Fibroblast of skin of right quadriceps (primary cell): ENCODE measurements at regions not wholly inside any gene's neighbourhood (a gene's known extent, or its start where the extent isn't known, plus 50 kb on each side); places are given as distances from the start of the nearest gene placed in this dataset.
"Not testable (repeated sequence)": the region's sequence is repeated elsewhere in the genome, so short reads cannot be mapped to it uniquely, and the experiment has no call there.

Experiments
- DNase-seq: peaks from one replicate; pipeline ENCODE4 v3.0.0-alpha.2; 2013

DNA sequence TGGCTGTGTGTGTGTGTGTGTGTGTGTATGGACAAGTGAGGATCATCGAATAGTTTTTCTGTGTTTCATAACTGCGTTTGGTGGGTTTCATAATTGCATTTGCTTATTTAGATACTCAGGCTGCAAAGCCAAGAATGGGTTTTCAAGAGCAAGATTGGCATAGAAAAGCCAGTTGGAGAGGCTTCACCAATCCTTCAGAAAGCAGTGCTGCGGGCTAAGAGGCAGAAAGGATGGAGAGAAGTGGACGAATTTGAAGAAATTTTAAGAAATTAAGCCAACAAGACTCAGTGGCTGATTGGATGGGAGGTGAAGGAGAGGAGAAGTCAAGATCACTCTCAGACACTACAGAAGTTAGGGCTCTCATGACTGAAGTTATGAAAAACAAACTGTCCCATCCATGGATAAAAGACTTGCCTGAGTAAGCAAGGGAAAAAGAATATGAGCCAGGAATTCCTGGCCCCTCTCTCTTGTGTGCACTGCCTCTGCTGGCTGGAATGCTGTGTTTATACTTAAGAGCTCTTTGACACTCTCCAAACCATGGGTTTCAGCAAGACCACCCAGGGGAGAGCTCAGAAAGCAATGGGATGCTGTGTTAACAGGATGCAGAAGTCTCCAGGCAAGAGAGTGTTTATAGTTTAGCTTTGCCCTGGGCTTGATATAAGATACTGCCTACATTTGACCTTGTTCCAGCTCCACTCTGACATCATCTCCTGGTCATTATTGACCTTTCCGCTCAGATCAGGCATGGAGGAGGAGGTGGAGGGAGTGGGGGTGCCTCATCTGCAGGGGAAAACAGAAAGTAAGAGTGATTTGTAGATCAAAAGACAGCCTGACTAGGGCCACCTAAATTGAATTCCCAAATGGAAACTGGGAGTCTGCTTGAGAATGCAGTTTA lies 232.0 kb upstream of the PLXNA2 start:
- DNase-seq = peak; percentile 38

DNA sequence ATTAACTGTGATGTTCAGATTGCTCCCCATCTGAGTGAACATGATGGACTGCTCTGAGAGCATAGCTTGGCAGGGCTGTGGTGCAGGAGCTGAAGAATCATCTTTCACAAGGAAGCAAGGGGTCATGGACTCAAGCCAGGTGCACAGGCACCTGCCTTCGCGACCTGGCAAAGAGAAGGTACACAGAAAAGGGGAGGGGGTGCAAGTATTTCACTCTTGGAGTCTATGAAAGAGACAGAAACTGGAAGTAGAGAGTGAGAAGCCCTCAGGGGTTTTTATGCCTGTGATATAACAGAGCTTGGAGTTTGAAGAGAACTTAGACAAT lies 232.6 kb upstream of the PLXNA2 start:
- DNase-seq = no peak

DNA sequence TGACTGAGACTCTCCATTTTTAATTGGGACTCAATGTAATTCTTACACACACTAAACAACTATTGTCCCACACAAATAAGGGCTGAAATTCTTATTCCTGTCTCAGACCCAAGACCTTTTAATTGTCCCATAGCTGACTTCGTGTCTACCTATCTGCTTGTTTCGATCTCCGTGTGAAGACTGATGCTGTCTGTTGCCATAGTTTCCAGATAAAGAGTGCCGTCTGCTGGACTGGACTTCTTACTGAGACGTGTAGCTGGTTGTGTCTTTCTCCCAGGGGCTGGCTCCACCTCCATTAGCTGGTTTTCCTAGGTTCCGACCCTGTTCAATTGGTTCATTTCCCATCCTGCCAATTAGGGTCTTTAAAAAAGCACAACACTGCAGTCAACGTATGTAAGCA lies 235.3 kb upstream of the PLXNA2 start:
- DNase-seq = no peak

DNA sequence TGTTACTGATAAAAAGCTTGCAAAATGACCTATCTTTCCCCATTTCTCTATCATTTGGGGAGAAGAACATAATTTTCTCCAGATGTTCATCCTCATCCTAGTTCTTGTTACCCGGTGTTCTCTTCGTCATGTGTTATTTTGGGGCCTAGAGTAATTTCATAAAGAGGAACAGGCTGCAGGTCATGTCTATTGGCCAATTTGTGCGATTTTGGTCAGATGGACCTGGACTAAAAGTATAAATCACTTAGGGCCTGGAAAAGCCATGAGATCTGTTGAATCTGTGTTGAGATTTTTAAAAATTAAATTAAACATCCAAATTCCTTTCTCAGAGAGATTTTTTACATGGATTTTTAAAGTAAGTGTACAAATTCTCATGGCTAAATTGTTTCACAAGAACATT lies 241.3 kb upstream of the PLXNA2 start:
- no peak for DNase-seq

DNA sequence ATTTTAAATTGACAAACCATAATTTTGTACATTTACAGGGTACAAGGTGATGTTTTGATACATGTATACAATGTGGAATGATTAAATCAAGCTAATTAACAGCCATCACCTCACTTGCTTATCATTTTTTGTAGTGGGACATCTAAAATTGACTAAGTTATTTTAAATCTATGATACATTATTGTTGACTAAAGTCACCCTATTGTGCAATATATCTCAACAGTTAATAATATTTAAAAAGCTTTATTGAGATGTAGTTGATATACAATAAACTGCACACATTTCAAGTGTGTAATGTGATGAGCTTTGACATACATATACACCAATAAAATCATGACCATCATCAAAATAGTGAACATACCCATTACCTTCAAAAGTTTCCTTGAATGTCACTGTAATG lies 242.5 kb upstream of the PLXNA2 start:
- DNase-seq = no peak

DNA sequence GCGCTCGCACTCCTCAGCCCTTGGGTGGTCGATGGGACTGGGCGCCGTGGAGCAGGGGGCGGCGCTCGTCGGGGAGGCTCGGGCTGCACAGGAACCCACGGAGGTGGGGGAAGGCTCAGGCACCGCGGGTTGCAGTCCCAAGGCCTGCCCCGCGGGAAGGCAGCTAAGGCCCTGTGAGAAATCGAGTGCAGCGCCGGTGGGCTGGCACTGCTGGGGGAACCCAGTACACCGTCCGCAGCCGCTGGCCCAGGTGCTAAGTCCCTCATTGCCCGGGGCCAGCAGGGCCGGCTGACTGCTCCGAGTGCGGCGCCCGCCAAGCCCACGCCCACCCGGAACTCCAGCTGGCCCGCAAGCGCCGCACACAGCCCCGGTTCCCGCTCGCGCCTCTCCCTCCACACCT lies 244.2 kb upstream of the PLXNA2 start:
- not testable (repeated sequence) for DNase-seq

DNA sequence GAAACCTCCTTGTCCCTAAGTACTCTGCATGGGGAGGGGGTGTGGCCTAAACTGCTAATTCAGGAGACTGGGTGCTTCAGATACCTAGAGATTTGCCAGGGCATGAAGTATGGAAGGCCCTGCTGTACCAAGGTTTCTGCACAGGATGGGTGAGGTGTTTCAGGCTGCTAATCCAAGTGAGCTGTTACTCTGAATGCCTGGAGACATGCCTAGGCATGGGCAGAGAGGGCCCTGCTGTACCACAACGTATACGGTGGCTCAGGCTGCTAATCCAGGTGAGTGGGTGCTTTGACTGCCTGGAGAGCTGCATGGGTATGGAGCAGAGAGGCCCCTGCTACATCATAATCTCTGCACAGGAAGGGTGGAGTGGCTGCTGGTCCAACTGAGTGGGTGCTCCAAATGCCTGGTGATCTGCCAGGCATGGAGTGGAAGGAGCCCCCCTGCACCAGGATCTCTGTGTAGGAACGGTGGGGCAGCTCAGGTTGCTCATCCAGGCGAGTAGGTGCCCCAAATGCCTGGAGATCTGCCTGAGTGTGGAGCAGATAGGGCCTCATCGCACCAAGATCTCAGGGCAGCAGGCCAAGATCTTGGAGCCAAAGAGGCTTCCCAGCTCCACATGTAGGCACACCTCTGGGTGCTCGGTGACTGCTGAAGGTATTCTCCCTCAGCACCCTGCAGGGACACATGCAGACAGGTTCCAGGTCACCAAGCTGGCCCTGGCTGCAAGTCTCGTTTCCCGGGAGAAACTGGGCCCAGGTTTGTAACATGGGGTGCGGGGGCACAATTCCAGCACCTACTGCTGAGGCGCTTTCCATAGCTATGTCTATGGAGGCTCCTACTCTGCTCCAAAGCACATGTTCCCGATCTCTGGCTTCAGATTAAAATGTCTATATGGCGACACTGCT lies 252.5 kb upstream of the PLXNA2 start:
- no peak for DNase-seq

DNA sequence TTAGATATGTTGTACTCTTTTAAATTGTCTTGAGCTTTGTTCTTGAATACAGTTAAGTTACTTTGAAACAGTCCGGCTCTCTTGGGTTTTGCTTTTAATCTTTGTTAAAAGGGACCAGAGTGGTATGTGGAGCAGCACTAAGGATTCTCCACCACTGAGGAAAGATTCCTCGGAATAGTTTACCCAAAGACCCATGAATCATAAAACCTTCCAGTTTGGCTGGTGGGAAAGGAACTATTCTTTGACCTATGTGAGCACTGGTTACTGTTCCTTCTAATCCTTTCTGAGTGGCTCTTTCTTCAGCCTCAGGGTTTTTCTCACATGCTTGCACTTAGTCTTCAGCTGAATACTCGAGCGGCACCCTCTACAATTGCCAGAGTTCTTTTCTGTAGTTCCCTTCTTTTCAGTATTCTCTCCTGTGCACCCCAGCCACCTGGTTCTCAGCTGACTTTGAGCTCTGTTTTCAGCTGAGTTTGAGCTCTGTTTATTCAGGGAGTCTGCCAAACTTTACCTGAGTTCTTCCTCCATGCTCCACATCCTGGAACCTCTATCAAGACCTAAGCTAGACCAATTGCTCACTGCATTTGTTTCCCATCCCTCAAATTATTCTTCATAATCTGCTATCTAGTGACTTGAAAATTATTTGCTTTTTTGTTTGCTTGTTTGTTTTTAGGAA lies 253.8 kb upstream of the PLXNA2 start:
- no peak for DNase-seq

DNA sequence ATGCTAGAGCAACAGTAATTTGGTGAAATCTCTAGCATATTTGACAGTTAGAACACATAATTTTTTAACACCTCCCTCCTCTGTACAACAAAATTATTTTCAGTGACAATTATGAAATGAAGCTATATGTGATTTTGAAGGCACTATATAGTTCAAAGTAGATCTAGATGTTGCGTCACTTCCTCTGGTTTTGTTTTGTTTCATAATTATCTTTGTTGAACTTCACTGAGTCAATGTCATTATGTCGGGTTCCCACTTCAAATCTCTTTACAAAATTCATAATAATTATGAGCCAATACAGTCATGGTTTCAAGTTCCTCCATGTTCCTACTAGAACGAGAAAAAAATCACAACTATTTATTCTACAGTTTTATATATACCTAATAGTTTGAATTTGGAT lies 254.8 kb upstream of the PLXNA2 start:
- DNase-seq = no peak

DNA sequence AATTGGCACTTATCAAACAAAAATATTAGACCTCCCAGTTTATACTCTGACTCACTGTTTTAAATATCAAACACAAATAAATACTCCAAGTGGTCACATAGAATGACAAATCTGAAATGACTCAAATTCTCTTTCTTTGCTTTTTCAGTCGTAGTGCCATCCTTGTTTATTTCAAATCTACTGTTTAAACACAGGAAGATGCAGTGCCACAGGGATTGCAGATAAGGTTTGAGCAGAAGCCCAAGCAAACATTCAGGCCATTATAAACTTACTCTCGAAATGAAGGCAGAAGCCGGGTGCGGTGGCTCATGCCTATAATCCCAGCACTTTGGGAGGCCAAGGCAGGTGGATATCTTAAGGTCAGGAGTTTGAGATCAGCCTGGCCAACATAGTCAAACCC lies 255.4 kb upstream of the PLXNA2 start:
- no peak for DNase-seq

DNA sequence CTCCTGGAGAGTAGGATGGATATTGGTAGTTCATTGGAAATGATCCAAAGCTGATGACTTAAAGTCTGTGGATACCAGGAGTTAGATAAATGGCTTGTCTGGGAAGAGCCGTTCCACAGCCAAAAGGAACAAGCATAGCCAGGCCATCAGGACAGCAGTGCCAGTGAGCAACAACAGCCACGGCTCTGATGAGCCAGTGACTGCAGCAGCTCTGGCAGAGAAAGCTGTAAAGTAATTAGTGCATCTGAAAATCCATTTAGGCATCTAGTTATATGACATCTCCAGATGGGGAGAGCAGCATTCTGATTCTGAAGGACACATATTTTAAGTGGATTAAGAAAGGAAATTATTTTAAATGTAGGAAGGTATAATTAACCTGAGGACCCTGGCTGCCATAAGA lies 256.2 kb upstream of the PLXNA2 start:
- no peak for DNase-seq

DNA sequence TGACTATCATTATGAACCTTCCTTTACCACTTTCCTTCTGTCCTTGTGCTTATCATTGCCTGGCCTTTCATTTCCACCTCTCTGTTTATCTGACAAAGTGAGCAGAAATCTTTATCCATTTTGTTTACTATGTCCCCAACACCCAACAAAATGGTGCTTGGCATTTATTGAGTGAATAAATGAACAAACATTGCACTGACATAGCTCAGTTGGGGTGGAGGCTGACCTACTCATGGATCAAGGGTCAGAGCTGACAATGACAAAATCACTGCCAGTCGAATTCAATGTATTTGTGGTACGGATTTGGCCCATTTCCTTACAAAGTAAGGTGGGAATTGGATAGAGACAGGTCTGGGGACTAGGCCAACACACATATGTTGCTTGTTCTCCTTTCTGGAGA lies 257.4 kb upstream of the PLXNA2 start:
- DNase-seq = no peak

DNA sequence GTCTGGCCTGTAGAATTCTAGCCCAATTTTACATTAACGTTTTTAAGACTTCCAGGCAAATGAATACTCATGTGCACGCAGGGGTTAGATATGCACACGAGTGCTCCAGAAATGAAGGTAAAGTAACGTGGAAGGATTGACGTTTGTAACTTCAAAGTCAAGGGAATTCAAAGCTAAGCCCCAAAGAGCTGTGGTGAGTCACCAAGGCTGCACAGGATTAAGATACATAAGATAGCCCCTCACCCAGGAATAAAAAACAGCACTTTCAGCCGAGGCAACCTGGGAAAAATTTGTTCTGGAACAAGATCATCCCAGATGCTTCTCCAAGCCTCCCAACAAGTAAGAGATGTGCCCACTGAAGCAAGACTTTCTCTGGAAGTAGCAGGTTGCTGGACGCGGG lies 259.6 kb upstream of the PLXNA2 start:
- DNase-seq = no peak

DNA sequence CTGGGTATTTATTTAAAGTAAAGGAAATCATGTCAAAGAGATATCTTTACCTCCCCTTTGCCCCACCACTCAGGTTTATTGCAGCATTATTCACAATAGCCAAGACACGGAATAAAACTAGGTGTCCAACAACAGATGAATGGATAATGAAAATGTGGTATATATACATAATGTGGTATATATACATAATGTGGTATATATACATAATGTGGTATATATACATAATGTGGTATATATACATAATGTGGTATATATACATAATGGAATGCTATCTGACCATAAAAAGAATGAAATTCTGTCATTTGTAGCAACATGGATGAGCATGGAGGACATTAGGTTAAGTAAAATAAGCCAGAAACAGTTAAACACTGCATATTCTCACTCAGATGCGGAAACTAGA lies 262.6 kb upstream of the PLXNA2 start:
- no peak for DNase-seq

DNA sequence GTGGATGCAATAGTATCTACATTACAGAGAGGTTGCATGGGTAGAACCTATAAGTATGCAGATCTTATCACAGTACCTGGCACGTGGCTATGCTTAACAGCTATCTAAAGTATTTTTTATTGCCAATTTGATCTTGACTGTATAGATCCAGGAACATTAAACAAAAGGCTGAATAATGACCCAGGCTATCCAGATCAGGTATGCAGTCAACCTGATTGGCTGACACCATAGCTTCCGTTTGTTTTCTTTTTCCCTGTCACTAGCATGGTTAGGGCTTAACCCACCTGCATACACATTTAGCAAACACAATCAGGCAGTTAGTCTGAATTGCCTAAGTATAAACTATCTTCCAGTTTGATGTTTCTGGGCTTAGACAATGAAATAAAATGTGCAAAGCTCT lies 264.9 kb upstream of the PLXNA2 start:
- DNase-seq = no peak

DNA sequence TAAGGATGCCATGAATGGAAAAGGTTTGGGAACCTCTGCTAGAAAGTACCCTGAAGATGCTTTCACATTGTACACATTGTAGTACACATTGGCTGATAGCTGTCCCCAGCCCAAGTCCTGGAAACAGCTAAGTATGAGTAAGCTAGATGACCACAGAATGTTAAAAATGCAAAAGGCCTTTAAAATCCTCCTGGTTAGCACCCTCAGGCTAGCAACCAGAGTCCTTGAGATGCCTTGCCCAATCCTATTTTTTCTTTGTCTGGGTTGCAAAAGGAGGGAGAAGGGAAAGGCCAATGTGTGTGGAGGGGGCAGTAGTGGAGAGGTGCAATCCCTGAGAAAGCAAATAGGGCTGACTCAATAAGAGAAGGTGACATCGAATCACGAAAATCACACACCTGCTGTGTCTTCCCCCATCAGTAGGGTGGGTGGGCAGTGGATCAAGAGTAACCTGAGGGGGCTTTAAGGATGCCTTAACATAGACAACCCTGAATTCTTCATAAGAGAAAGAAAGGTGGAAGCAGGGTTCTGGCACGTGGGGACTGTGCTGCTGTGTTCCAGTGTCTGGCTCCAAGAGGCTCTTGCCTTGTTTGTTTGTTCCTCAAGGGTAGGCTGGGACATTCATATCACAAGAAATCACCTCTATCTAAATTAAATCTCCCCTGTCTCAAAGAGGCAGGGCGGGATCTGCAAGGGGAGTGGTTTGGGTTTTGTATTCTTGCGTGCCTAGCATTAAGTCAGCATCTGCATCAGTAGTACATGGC lies 266.2 kb upstream of the PLXNA2 start:
- DNase-seq = peak; percentile 79

DNA sequence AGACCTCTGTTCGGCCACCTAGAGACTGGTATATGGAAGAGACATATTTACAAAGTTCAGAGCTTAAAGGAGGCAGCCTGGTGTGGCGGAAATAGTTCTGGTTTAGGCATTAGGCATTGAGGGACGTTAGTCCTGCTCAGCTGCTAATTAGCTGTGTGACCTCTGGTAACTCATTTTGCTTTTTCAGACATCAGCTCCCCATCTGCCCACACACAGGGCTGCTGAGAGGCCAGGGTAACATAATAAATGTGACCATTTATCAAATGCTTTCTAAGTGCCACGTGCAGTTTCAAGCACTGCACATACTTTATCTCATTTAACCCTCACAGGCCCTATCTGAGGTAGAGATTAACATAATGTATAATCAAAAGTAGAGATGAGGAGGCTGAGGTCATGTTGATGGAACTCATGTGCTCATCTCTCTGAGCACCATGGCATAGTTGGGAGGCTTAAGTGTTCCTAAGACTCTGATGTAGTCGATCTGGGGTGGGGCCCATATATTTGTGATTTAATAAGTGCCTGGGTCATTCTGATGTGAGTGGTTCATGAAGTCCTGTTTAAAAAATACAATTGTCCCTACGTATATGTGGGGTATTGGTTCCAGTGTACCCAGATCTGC lies 267.2 kb upstream of the PLXNA2 start:
- no peak for DNase-seq

DNA sequence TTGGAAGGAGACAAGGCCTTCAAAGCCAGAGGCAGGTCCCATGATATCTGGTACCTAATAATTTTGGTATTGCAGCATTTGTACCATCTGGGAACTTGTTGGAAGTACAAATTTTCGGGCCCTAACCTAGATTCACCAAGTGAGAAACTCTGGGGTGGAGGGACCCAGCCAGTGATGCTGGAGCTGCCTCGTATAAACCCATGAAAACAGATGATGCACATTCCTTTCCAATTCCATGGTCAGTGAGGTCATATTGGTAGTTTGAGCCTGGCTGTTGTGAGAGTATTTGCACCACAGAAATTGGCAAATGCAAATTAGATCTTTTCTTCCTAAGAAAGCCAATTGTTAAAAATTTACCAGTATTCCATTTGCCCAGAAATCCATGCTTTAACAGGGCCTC lies 269.6 kb upstream of the PLXNA2 start:
- DNase-seq = no peak

DNA sequence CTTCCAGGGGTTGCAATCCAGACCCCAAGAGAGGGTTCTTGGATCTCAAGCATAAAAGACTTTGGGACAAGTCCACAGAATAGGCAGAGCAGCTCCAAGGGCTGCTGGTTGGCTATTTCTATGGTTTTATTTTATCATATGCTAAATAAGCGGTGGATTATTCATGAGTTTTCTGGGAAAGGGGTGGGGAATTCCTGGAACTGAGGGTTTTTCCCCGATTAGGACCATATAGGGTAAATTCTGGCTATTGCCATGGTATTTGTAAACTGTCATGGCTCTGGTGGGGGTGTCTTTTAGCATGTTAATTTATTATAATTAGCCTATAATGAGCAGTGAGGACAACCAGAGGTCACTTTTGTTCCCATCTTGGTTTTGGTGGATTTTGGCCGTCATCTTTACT lies 270.9 kb upstream of the PLXNA2 start:
- DNase-seq = no peak

DNA sequence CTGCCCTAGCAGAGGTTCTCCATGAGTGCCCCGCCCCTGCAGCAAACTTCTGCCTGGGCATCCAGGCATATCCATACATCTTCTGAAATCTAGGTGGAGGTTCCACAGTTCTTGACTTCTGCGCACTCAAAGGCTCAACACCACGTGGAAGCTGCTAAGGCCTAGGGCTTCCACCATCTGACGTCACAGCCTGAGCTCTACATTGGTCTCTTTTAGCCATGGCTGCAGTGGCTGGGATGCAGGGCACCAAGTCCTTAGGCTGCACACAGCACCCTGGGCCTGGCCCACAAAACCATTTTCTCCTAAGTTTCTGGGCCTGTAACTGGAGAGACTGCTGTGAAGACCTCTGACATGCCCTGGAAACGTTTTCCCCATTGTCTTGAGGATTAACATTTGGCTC lies 272.6 kb upstream of the PLXNA2 start:
- no peak for DNase-seq

DNA sequence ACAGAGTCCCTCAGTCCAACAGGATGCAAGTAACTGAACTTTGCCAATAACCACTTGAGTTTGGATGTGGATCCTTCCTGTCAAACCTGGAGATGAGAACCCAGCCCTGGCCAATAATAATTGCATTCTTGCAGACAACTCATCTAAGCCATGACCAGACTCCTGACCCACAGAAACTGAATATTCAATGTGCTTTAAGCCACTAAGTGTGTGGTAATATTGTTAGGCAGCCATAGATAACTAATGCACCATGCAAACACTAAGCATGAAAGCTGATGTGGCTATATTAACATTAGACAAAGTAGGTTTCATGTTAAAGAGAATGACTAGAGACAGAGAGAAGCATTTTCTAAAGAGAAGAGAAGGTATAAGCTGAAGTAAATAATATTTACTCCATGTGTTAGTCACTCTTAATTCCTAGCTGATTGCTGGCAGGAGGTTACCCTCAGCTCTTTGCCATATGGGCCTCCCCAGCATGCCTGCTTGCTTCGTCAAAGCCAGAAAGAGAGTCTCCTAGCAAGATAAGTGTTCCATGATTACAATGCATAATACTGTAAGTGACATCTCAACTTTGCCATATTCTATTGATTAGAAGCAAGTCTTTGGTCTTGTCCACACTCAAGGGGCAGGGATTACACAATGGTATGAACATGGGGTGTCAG lies 276.4 kb upstream of the PLXNA2 start:
- DNase-seq = peak; percentile 31

DNA sequence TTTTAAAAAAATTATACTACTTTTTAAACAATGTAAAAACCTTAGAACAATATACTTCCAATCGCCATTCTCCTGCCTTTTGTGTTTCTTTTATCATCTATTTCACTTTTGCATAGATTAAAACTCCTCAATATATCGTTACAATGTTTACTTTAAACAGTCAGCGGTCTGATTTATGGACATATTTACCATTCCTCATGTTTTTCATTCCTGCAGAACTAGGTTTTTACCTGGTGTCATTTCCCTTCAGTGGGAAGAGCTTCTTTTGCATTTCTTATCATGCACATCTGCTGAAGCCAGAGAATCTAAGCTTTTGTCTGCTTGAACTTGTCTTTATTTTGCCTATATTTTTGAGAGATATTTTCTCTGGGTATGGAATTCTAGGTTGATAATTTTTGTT lies 277.4 kb upstream of the PLXNA2 start:
- DNase-seq = no peak
